NCI-H524 (cell line): ENCODE measurements at regions not wholly inside any gene's neighbourhood (a gene's known extent, or its start where the extent isn't known, plus 50 kb on each side); places are given as distances from the start of the nearest gene placed in this dataset.
A peak's percentile ranks its signal among the peaks of the same experiment; 100 is the strongest.
"Not testable (repeated sequence)": the region's sequence is repeated elsewhere in the genome, so short reads cannot be mapped to it uniquely, and the experiment has no call there.

ENCODE experiments used
- DNase-seq, 2 experiments: peaks; one replicate each; lab custom pipeline; 2025; lab: John Stamatoyannopoulos, UW

DNA sequence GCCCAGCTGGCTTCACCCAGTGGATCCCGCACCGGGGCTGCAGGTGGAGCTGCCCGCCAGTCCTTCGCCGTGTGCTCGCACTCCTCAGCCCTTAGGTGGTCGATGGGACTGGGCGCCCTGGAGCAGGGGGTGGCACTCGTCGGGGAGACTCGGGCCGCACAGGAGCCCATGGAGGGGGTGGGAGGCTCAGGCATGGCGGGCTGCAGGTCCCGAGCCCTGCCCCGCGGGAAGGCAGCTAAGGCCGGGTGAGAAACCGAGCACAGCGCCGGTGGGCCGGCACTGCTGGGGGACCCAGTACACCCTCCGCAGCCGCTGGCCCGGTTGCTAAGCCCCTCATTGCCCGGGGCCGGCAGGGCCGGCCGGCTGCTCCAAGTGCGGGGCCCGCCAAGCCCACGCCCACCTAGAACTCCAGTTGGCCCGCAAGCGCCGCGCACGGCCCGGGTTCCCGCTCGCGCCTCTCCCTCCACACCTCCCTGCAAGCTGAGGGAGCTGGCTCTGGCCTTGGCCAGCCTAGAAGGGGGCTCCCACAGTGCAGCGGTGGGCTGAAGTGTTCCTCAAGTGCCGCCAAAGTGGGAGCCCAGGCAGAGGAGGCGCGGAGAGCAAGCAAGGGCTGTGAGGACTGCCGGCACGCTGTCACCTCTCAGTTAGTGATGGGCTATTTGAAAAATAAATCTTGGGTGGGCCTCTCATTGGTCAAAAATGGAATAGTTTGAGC lies 411.2 kb upstream of the NOX3 start:
- DNase-seq, result not testable (repeated sequence)

DNA sequence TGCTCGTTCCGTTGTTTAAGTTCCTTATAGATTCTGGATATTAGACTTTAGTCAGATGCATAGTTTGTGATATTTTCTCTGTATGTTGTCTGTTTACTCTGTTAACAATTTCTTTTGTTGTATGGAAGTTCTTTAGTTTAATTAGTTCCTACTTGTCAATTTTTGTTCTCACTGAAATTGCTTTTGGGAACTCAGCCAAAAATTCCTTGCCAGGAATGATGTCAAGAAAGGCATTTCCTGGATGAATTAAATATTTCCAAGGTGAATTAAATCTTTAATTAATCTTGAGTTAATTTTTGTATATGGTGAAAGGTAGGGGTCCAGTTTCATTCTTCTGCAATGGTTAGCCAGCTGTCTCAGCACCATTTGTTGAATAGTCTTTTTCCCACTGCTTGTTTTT lies 406.2 kb upstream of the NOX3 start:
- DNase-seq, result no peak

DNA sequence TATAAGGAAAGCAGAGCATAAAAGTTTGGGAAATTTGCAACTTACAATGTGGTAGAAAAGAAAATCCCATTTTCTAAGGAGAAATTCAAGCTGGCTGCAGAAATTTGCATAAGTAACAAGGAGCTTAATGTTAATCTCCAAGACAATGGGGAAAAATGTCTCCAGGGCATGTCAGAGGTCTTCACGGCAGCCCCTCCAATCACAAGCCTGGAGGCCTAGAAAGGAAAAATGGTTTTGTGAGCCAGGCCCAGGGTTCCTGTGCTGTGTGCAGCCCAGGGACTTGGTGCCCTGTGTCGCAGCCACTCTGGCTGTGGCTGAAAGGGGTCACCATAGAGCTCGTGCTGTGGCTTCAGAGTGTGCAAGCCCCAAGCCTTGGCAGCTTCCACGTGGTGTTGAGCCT lies 403.3 kb upstream of the NOX3 start:
- DNase-seq, result not testable (repeated sequence)

DNA sequence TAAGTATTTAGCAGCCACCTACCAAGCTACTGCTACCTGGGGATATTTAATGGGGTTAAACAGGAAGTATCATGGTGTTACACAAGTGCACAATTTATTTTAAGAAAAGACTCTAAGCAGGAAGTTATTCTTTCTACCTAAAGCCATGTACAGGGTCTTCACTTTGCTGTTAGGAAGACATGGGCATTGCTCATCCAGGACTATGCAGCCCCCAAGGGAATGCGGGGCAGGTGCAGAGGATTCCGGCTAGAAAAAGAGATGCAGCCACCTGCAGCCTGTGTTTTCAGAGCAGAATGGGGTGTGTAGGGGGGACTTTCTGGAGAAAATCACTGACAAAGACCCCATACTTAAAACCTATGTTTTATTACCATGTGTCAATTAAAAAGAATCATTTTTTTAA lies 399.1 kb upstream of the NOX3 start:
- DNase-seq, result no peak

DNA sequence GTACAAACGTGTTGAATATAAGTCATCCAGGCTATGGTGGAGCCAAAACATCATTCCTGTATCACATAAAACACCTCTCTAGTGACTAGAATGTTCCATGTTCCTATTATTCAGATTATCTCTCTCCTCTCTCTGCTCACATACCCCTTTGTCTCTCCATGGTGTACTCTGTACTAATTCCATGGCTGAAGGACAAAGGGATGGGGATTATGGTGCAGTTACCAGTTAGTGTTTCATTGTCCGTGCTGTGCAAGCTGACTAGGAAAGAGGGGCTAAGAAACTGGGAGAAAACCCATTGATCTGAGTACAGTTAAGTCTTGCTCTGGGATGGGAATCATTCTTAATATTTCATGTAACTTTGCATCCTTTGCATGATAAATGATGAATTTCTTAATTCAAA lies 397.4 kb upstream of the NOX3 start:
- DNase-seq, result no peak

DNA sequence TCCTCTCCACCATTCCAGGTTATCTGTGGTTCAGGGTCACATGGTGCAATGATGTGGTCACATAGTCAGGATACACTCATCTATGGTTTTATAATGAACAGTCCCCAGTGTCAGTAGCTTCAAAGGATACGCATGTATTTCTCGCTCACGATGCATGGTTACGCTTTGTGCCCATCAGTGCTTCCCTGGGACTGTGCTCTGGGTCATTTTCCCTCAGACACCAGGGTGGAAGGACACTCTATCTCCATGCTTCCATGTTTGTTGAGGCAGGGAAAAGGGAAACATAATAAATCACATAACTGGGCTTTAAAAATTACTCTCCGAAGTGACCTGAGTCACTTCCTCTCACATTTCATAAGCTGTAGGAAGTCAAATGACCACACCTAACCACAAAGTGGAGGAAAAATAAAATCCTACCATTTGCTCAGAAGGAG lies 394.8 kb upstream of the NOX3 start:
- no peak for DNase-seq

DNA sequence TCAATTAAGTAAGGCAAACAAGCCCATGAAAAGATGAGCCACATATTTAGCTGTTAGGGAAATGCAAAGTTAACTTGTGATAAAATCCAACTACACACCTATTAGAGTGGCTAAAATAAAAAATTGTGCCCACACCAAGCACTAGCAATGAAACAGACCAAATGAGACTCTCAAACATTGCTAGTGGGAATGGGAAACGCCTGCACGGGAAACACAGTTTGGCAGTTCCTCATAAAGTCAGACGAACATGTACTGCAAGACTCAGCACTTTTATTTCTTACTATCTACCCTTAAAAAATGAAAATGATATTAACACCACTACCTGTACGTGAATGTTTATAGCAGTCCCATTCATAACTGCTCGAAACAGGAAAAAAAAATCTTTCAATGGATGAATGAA lies 392.1 kb upstream of the NOX3 start:
- DNase-seq, result no peak

DNA sequence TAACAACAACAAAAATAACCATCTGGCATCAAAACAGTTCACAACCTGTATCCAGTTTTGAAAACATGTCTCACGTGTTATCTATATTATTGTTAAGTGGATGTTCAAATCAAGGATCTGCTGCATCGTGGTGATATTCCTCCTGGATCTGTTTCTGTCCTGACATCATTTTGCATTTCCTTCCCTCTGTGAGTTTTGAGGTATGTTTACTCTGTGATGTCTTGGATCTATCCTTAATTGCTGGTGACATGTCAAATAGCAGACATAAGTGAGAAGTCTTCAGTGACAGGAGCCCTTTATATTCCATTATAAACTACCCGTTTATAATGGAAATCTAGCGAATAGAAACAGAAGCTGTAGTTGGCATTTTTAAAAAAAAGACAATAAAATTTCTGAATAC lies 381.8 kb upstream of the NOX3 start:
- DNase-seq, result no peak

DNA sequence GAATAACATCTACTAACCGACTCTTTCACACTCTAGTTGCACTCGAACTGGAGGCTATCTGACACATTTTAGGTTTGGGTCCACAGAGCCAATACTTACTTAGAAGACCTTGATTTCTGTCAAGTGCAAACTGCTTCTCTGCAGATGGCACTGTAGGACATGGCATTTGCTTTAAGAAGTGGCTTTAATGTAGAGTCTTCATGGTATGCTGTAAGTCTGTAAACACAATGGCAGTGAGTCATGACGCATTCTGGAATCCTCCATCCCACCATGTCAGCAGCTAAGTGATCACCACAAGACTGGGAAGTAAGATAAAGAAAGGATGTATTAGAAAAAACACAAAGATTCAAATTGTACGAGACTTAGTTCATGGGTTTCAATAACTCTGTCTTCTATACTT lies 377.0 kb upstream of the NOX3 start:
- peak in 1 of 2 experiments; percentile 14 for DNase-seq

DNA sequence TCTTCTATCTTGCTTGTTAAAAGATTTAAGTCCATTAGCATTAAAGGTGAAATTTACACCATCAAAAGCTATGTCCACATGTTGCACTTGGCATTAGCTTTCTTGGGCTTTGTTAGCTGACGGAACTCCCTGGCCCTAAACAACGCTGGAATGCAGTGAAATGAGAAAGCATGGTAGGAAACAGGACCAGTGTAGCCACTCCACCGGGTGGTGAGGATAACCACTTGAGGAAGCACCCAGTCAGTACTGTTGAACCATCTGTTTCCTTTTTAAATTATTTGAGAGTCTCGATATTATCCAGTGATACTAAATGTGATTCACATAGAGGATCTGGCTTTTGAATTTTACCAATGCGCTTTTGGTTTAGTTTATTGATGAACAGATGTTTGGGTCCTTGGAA lies 374.9 kb upstream of the NOX3 start:
- DNase-seq, result peak; percentile 74 to 89

DNA sequence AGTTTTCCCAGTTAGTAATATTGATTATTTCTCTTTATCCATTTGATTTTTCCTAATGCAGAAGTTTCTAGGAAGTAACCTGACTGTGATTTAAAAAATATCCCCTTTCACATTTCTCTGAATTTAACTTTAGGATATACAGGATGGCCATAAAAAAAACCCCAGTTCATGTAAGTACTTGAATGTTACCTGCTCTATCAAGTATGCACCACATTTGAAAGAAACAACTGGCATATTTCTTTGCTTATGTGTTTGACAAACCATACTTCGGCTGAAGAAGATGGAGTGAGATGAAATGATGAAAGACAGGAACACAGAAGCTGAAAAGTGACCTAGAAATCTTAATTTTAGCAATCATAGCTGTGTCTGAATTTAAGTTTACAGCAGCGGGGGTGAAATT lies 374.0 kb upstream of the NOX3 start:
- no peak for DNase-seq

DNA sequence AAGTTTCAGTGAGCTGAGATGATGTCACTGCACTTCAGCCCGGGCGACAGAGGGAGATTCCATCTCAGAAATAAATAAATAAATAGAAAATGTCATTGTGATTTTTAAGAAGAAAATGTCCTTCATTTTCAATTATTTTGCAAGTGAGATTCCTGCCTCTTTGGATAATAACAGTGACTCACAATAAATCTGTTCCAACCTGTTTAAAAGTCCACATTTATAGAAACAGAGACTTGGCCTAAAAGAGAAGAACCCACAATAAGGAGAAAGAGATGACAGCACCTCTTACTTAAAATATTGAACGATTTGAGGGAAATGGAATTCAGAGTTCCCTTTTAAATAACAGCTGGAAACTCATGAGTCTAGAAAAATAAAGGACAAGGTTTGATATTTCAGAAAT lies 373.4 kb upstream of the NOX3 start:
- no peak for DNase-seq

DNA sequence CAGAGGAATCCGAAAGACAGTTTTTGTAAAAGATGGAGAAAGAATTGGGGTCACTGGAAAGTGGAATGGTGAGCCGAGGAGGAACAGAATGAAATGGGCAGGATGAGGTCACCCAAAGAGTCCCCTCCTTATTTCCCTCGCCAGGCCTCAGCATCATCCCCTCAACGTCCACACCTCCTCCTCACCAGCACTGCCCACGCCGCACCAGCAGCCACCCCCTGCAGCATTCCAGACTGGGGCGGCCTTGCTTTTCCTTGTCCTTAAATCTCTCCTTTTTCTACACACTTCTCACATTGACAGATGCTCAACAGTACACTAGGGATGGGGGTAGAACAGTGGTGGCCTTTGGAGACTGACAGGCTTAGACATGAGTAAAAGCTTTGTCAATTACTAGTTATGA lies 363.1 kb upstream of the NOX3 start:
- DNase-seq, result peak in 1 of 2 experiments; percentile 89

DNA sequence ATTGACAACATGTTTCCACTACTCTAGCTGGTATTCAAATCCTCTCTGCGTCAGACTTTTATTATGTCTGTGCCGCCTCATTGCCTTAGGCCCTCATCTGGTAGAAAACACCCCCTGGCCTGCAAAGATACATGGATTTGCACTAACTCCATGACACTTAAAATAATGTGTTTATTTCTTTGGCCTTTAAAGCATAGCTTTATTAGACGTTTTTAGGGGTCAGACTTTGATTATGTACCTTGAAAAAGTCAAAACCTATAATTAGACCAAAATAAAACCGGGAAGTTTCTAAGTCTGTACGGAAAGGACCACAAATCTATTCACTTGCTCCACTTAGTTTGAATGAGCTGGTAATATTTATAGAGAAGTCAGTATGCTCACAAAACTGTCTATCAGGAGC lies 357.9 kb upstream of the NOX3 start:
- DNase-seq, result no peak

DNA sequence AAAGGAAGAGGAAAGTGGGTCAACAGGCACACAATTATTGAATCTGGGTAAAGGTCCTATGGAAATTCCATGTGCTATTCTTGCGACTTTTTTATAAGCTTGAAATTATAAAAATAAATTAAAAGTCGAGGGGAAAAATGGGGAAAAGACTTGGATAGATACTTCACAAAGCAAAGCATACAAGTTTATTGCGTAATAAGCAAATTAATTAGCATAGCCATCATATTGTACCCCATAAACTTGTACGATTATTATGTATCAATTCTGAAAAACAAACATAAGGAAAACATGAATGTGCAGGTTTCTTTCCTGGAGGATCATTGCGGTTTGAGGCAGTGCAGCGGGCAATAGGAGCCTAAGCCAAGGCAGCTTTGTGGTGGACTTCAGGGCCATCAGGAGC lies 351.6 kb upstream of the NOX3 start:
- DNase-seq, result no peak

DNA sequence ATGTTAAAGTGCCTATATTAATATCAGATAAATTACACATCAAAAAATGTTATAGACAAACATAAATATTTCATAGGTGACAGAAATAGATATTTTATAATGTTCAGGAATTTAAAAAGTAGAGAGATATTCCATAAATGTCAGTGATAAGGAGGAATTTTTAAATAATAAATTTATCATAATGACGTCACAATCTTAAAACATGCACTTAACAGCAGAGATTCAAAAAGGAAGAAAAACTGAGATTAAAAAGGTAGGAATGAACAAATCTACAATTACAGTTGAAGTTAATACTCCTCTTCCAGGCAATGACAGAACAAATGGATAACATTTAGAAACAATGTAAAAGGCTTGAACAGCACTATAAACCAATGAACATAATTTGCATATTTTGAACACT lies 345.4 kb upstream of the NOX3 start:
- no peak for DNase-seq

DNA sequence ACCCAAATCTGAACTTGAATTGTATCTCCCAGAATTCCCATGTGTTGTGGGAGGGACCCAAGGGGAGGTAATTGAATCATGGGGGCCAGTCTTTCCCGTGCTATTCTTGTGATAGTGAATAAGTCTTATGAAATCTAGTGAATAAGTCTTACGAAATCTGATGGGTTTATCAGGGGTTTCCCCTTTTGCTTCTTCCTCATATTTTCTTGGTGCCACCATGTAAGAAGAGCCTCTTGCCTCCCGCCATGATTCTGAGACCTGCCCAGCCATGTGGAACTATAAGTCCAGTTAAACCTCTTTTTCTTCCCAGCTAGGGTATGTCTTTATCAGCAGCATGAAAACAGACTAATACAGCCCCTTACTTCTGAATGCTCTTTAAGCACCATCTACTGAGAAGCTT lies 343.2 kb upstream of the NOX3 start:
- DNase-seq, result not testable (repeated sequence)

DNA sequence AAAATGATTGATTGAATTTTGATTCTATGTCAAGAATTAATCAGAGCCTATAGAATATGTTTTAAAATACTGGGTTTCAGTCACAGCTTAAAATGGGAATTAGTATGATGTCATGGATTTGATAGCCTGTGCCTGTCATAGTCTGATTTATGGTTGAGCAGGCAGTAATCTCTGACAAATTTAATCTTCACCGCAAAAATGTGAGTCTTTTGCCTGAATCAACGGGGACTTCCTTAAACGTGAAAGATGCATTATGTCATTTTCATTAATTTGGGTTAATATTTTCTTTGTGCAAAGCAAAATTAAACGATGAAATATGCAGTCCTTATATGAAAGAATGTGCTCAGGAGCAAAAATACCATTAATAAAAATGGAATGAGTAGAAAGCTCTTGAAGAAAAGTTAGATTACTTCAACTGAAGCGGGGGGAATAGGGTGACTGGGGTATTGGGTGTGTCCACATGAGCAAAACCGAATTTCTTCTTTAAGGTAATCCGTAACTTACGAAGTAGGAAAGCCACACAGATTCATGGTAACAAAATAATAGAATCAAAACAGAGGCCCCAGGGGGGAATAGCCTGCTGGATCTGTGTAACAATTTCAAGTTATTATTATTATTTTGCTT lies 339.6 kb upstream of the NOX3 start:
- no peak for DNase-seq

DNA sequence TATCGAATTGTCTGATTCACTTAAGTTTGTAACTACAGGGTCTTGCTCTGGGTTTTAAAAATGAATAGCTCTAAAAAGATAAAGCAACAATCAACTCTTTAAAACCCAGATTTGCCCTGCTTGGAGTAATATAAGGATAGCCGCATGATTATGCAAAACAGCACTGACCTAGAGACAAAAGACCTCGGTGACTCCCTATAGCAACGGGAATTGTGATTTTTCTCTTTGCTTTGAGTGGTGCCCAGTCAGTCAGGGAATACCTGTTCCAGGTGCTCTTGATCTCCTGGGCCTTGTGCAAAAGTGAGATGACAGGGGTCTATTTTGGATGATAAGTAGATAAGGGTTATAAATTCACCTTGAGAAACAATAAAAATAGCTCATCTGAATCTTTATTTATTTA lies 336.3 kb upstream of the NOX3 start:
- DNase-seq, result no peak

DNA sequence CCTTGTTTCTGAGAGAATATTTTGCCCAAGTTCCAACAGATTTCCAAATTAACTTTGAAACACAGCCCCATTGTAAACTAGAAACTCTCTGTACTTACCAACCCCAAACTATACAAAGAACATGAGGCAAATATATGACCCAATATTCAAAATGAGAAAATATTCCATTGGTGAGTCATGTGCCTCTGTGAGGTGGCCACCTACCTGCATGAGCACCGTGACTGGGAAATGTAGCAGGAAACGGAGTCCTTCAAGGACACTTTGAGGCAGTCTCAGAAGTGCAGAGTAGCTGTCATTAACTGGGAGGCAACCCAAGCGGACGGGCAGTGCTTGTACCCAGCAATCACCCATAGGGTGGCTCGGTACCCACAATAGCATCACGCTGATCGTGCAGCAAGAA lies 335.5 kb upstream of the NOX3 start:
- DNase-seq, result no peak

DNA sequence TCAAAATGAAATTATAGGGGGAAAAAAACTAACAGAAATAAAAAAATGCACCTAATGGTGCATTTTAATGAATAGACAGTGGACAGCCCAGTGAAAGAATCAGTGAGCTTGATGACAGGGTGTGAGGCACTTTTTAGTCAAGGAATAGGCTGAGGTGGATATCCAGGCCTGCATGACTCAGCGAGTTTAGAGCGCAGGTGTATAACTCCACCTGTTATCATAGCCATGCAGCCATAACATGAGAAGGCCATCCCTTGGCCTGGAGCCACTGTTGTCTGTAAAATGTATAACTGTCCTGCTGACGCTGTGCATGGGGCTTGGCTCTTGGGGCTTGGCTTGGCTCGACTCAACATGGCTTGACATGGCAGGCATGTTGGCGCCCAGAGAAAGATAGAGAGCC lies 331.5 kb upstream of the NOX3 start:
- DNase-seq, result no peak

DNA sequence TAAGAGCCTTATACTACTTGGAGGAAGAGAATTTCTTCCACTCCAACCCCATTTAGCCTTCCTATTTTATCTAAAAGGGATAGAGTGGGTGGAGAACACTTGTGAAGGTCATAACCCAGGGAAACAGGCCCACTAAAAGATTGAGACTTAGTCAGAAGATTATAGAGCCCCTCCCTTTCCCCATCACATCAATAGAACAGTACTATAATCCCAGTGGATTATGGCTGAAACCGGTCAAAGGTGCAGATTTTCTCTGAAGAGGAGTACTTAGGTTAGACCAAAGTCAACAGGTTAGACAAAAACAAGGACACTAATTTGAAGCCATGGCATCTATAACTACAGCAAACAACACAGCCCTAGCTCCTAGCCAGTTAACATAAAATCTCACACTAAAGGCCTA lies 330.9 kb upstream of the NOX3 start:
- no peak for DNase-seq

DNA sequence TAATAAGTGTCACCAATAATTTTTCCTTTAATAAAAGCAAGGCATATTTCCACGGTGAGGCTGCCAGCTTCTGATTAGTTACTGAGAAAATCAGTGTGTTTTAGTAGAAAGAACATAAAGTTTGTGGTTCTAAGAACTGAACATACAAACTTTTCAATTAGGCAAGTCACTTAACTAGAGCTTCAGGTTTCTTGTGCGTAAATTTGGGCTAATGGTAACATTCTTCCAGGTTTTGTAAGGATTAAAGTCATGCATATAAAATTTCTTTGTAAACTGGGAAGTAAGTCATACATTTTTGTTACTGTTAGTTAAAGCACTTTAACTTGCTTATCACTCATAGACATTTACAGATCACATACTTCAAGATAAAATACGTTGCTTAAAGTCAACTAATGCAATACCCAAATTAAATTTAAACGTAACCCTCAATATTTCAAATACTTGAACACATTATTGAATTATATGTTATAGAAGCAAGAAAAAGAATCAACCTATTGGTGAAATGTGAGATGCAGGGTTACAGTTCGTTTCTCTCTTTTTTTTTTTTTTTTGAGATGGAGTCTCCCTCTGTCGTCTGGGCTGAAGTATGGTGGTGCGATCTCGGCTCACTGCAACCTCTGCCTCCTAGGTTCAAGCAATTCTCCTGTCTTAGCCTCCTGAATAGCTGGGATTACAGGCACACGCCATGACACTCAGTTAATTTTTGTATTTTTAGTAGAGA lies 327.3 kb upstream of the NOX3 start:
- DNase-seq, result no peak
